GM13976 (cell line): ENCODE measurements at regions not wholly inside any gene's neighbourhood (a gene's known extent, or its start where the extent isn't known, plus 50 kb on each side); places are given as distances from the start of the nearest gene placed in this dataset.

Source experiments
- DNase-seq: peaks from one replicate; pipeline ENCODE4 v3.0.0; 2012; ENCODE audit warnings: low spot score
- in situ Hi-C: fragments of 300-500 bp; cut with MboI; formaldehyde crosslinking; loops from one replicate; pipeline ENCODE4 v1.12.0; 2022; ENCODE audit warnings: low sequenced_read_pairs, mixed read lengths, inconsistent platforms; ENCODE audit not compliant: unreplicated experiment
- TF ChIP-seq, protein P1 (sequence below): IDR thresholded peaks from 2 replicates; pipeline ENCODE4 v1.5.1; 2012; ENCODE audit warnings: borderline replicate concordance, mild to moderate bottlenecking; ENCODE audit not compliant: insufficient read depth; ENCODE audit errors: extremely low read depth, missing control alignments, control extremely low read depth

GRCh38 chr2:186220409-186220808 is 265.7 kb upstream of the ZC3H15 start:
- TF ChIP-seq, protein P1, sequence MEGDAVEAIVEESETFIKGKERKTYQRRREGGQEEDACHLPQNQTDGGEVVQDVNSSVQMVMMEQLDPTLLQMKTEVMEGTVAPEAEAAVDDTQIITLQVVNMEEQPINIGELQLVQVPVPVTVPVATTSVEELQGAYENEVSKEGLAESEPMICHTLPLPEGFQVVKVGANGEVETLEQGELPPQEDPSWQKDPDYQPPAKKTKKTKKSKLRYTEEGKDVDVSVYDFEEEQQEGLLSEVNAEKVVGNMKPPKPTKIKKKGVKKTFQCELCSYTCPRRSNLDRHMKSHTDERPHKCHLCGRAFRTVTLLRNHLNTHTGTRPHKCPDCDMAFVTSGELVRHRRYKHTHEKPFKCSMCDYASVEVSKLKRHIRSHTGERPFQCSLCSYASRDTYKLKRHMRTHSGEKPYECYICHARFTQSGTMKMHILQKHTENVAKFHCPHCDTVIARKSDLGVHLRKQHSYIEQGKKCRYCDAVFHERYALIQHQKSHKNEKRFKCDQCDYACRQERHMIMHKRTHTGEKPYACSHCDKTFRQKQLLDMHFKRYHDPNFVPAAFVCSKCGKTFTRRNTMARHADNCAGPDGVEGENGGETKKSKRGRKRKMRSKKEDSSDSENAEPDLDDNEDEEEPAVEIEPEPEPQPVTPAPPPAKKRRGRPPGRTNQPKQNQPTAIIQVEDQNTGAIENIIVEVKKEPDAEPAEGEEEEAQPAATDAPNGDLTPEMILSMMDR = no peak
- in situ Hi-C loops = no loop called here
- DNase-seq = no peak

- TF ChIP-seq, protein P1 = no peak
- no peak for DNase-seq
- in situ Hi-C loops = no loop called here
Observed at GRCh38 chr2:186229265-186229664, 256.8 kb upstream of the ZC3H15 start.

- DNase-seq = no peak
- TF ChIP-seq, protein P1 = no peak
- in situ Hi-C loops = no loop called here
Observed at GRCh38 chr2:186241874-186242273, 244.2 kb upstream of the ZC3H15 start.

DNA sequence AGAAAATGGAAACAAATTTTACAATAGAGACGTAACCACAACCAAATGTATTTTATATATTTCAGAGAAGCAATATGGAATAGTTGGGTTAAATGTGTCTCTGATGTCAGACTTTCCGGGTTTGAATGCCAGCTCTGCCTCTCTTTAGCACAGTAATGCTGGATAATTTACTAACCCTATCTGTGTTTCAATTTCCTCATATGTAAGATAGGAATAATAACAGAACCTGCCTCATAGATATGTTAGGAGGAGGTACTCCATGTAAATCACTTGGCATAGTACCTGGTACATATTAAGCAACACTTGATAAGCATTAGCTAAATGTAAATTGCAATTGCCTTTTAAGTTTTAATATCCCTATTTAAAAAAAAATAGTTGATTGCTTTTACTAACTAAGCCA is 231.3 kb upstream of the ZC3H15 start:
- TF ChIP-seq, protein P1 = no peak
- in situ Hi-C loops = no loop called here
- DNase-seq = no peak

DNA sequence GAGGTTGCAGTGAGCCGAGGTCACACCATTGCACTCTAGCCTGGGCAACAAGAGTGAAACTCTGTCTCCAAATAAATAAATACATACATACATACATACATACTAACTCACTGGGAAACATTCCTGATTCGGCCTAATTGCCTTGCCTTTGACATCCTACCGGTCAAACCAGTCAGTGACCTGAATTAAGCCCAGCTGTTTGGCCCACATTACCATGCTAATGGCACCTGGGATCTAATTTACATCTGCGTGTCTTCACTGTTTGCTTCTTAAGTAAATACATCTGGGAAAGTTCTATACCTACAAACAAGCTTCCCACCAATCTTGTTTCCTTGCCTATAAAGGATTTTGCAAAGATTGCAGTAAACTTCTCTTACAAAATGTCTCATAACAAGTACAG is 230.2 kb upstream of the ZC3H15 start:
- no peak for DNase-seq
- TF ChIP-seq, protein P1 = no peak
- in situ Hi-C loops = no loop called here

- peak; percentile 17 for DNase-seq
- in situ Hi-C loops = no loop called here
- TF ChIP-seq, protein P1 = no peak
Observed at GRCh38 chr2:186256540-186256939, 229.5 kb upstream of the ZC3H15 start.

- TF ChIP-seq, protein P1 = no peak
- in situ Hi-C loops = no loop called here
- DNase-seq = no peak
Observed at GRCh38 chr2:186263673-186264250, 222.3 kb upstream of the ZC3H15 start.
